Psoas muscle (tissue), 7 donors: ENCODE measurements at regions not wholly inside any gene's neighbourhood (a gene's known extent, or its start where the extent isn't known, plus 50 kb on each side); places are given as distances from the start of the nearest gene placed in this dataset.

Experiments
- ATAC-seq, 4 donors: fragments of 200-7000 bp; cut with Tn5 transposase; one replicate each; pipeline ENCODE4 v1.9.1; 2020; ENCODE audit warnings: moderate library complexity in 3 of 4, mild to moderate bottlenecking in 2 of 4
- DNase-seq, 2 donors: peaks; one replicate each; pipeline ENCODE4 v3.0.0-alpha.2; 2020
- H3K27ac ChIP-seq: fragments of 200-600 bp; one replicate; pipeline ENCODE4 v1.8.0; 2022
- H3K27me3 ChIP-seq, 3 donors: fragments of 200-600 bp in 1 of 3; one replicate each; pipeline versions ENCODE4 v1.6.1 to v1.8.0; 2013 to 2022; ENCODE audit warnings: low read length in 2 of 3, mild to moderate bottlenecking in 2 of 3, moderate library complexity in 1 of 3; ENCODE audit not compliant: insufficient read depth in 3 of 3
- H3K36me3 ChIP-seq, 2 donors: fragments of 200-600 bp in 1 of 2; one replicate each; pipeline versions ENCODE4 v1.6.1 to v1.8.0; 2013 to 2022; ENCODE audit warnings: low read depth in 1 of 2, mild to moderate bottlenecking in 1 of 2, moderate library complexity in 1 of 2; ENCODE audit not compliant: insufficient read depth in 1 of 2
- H3K4me1 ChIP-seq: fragments of 200-600 bp; one replicate; pipeline ENCODE4 v1.8.0; 2022
- H3K4me3 ChIP-seq: fragments of 200-600 bp; one replicate; pipeline ENCODE4 v1.8.0; 2022; ENCODE audit warnings: mild to moderate bottlenecking
- H3K9me3 ChIP-seq: fragments of 200-600 bp; one replicate; pipeline ENCODE4 v1.8.0; 2022
- CTCF ChIP-seq: fragments of 200-600 bp; IDR thresholded peaks from one replicate; pipeline ENCODE4 v1.8.0; 2022; ENCODE audit warnings: antibody characterized with exemption
- WGBS, 3 donors: extraction: QIAGEN DNeasy Blood & Tissue Kit; methylation state at CpG; one replicate each; pipeline versions ENCODE4 v1.1.6 to v1.1.7; 2013; 5-methylcytosine and 5-hydroxymethylcytosine counted together
- intact Hi-C, 2 donors: fragments of 100-400 bp; cut with DNase I; formaldehyde crosslinking; loops; one replicate each; pipeline versions ENCODE4 v1.11.0 to v1.14.2; 2022
- donor health status: healthy with polysubstance abuse.
- donor health status: DM: no; HTN: no; CAD: no; lungs with moderate emphysema.
- donor health status: Bipolar disorder and iron deficiency.
- donor health status: healthy.
- donor health status: DM: yes; HTN: yes; CAD: no.
- donor health status: DM: no; HTN: no; CAD: no.
- donor health status: DM: yes; HTN: yes; CAD: no.

- Histone ChIP-seq H3K4me1 (no peaks in the 10 kb centered on the region), H3K36me3 (no peaks in the 10 kb centered on the region), H3K27me3 (no peaks in the 10 kb centered on the region), H3K4me3 (no peak overlapping the region), H3K27ac (no peak overlapping the region), H3K9me3 (no peaks in the 10 kb centered on the region)
- no peak for TF ChIP-seq CTCF
- WGBS, 3 donors, result 73 to 80% (median 80%) methylated on average over 6 of the region's 6 CpGs
- DNase-seq (no peak), ATAC-seq (no peak)
- intact Hi-C loops, result no loop called here
Observed at GRCh38 chr2:239555571-239555905, 154.7 kb upstream of the HDAC4 start.

- no peak for DNase-seq
- Histone ChIP-seq H3K4me3 (no peak overlapping the region), H3K36me3 (no peaks in the 10 kb centered on the region), H3K27ac (no peak overlapping the region), H3K9me3 (no peaks in the 10 kb centered on the region), H3K27me3 (no peaks in the 10 kb centered on the region), H3K4me1 (no peaks in the 10 kb centered on the region)
- WGBS, 3 donors, result 59 to 63% (median 61%) methylated on average over 8 of the region's 8 CpGs
- intact Hi-C loops, result no loop called here
- no peak for TF ChIP-seq CTCF
- ATAC-seq, result no peak
Observed at GRCh38 chr2:239554766-239555570, 154.1 kb upstream of the HDAC4 start.

GRCh38 chr2:239553376-239554000 lies 152.7 kb upstream of the HDAC4 start:
- intact Hi-C loops, result no loop called here
- TF ChIP-seq CTCF, result no peak
- Histone ChIP-seq H3K36me3 (no peaks in the 10 kb centered on the region), H3K9me3 (no peaks in the 10 kb centered on the region), H3K27ac (no peak overlapping the region), H3K27me3 (no peaks in the 10 kb centered on the region), H3K4me1 (no peaks in the 10 kb centered on the region), H3K4me3 (no peak overlapping the region)
- ATAC-seq (no peak), DNase-seq (no peak)
- 80 to 87% (median 83%) methylated on average over 13 of the region's 13 CpGs for WGBS, 3 donors

- H3K27me3 ChIP-seq, result no peaks in the 10 kb centered on the region
- no peak for TF ChIP-seq CTCF
- no peak overlapping the region for H3K4me3 ChIP-seq
- DNase-seq (no peak), ATAC-seq (no peak)
- H3K27ac ChIP-seq, result no peak overlapping the region
- no peaks in the 10 kb centered on the region for H3K4me1 ChIP-seq
- no peaks in the 10 kb centered on the region for H3K36me3 ChIP-seq
- no peaks in the 10 kb centered on the region for H3K9me3 ChIP-seq
- WGBS, 3 donors, result 85 to 88% (median 86%) methylated on average over 16 of the region's 16 CpGs
- intact Hi-C loops, result no loop called here
Observed at GRCh38 chr2:239552213-239552926, 151.6 kb upstream of the HDAC4 start.
